GM18505 (cell line): ENCODE measurements at regions not wholly inside any gene's neighbourhood (a gene's known extent, or its start where the extent isn't known, plus 50 kb on each side); places are given as distances from the start of the nearest gene placed in this dataset.
"Not testable (repeated sequence)": the region's sequence is repeated elsewhere in the genome, so short reads cannot be mapped to it uniquely, and the experiment has no call there.

Experiments used
- ATAC-seq: cut with Tn5 transposase; IDR thresholded peaks from one replicate; pipeline ENCODE4 v1.9.1; 2021; ENCODE audit not compliant: unreplicated experiment
- POLR2A ChIP-seq: IDR thresholded peaks from 4 replicates; pipeline ENCODE4 v1.6.1; 2011; ENCODE audit warnings: borderline replicate concordance; ENCODE audit not compliant: insufficient read depth, insufficient read length; ENCODE audit errors: extremely low read depth

DNA sequence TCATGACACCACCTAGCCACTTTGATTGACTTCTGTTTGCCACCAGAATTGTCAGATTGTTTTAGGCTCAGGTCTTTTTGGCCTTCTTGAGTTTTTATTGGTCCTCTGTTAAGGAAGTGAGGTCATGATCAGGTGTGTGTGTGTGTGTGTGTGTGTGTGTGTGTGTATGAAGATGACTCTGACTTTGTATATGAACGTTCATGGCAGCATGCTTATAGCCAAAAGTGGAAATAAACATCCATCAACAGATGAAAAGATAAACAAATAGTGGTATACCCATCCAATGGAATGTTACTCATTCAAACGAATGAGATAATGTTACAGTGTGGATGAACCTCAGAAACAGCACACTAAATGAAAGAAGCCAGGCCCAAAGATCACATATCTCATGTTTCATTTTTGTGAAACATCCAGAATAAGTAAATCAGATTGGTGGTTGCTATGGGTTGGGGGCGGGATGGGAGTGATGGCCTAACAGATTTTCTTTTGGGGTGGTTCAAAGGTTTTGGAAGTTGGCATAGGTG, 258.6 kb downstream of the KTN1 start:
- ATAC-seq, result no peak
- TF ChIP-seq POLR2A, result no peak

DNA sequence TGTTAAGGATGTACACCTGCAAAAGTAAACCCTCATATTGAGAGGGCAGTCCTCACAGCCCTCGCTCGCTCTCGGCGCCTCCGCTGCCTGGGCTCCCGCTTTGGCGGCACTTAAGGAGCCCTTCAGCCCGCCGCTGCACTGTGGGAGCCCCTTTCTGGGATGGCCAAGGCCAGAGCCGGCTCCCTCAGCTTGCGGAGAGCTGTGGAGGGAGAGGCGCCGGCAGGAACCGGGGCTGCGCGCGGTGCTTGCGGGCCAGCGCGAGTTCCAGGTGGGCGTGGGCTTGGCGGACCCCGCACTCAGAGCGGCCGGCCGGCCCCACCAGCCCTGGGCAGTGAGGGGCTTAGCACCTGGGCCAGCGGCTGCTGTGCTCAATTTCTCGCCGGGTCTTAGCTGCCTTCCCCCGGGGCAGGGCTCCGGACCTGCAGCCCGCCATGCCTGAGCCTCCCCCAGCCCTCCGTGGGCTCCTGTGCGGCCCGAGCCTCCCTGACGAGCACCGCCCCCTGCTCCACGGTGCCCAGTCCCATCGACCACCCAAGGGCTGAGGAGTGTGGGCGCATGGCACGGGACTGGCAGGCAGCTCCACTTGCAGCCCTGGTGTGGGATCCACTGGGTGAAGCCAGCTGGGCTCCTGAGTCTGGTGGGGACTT, 259.4 kb downstream of the KTN1 start:
- not testable (repeated sequence) for ATAC-seq

DNA sequence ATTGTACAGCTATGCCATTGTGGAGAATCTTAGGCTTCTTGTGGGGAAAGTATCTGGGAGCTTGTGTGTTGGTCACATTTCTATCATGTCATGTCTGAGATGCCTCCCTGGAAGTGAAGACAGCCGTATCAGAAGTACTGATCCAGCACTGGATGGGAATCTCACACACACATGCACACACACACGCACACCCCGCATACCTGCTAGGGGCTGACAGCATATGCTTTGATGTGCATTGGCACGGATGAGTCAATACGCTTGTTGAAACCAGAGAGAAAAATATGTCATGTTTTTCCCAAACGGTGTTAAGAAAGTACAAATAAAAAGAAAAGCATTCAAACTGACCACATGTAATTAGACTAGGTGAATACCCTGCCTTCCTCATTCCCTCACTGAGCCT, 260.8 kb downstream of the KTN1 start:
- TF ChIP-seq POLR2A, result no peak
- ATAC-seq, result no peak

DNA sequence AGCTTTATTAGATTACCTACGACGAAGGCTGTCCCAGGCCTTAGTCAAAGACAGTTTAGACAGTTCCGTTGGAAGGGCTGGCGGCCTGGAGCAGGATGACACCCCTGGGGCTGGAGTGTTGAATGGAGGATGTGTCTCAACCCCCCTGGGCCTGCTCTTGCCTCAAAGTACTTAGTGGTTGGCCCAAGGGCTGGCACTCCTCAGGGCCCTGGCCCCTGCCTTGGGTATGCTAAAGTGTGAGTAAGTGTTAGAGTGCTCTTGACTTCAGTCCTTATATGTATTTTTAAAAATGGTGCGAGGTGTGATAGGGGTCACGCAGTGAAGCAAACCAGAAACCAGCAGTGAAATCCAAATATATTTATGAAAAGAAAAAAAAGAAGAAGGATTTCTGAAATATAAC, 261.6 kb downstream of the KTN1 start:
- TF ChIP-seq POLR2A, result no peak
- ATAC-seq, result no peak

DNA sequence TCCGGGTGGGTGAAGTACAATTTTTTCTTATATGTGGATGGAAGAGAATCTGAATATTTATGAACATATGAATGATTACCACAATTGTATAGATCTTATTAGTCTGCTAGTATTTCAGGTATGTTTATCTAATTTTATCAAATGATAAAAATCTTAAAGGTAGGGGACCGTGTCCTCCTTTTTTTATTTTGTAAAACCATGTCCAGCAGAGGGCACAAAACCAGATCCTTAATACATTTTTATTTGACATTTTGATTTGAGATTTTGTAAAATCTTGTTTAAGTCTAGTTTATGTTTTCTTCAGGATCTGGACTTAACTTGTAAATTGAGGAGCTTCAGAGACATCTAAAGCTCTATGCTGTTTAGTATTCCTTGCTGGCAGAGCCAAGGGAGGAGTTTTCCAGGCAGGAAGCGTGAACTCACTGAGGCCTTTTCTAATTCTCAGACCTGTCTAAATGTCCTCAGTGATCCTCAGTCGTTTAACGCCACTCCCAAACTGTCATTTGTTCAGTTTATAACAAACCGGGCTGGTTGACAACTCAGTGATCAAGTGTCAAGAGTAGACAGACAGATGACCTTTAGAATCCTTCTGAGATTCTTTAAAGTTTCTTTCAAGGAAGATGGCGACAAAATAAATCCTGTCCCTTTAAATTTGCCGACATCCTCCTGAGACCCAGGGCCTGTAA, 263.9 kb downstream of the KTN1 start:
- no peak for ATAC-seq
- no peak for TF ChIP-seq POLR2A

DNA sequence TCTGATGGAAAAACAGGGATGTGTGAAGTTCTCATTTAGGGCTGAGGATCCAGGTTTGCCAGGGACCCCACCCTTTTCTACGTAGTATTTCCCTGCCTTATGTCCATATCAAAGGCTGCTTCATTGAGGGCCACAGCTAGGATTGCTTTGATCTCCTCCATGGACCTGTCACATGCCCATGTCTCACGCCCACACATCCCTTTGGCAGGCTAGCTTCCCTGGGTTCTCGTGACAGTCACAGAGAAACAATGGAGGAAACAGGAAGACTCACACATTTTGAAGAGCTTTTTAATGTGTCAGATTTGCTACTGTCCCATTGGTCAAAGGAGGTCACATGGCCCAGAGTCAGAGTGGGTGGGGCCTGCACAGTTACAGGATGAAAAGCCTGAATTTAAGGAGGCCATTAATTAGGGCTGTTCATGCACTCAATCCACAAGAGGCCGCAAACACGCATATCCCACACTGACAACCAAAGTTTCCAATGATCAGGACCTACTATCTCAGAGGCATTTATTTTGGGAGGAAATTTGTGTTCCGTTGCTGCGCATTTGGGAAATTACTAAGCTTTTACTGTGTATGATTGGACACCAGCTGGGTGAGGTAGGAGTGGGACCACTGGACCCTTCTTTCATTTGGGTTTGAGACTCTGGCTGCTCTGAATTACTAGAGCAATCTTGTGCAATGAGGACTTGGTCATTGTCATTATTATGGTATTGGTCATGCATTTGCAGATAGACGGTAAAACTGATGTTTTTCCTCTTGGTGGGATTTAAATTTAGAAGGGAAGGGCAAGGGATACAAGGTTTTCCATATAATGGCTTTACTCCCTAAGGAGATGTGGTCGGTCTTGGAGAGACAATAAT, 266.2 kb downstream of the KTN1 start:
- no peak for TF ChIP-seq POLR2A
- no peak for ATAC-seq

DNA sequence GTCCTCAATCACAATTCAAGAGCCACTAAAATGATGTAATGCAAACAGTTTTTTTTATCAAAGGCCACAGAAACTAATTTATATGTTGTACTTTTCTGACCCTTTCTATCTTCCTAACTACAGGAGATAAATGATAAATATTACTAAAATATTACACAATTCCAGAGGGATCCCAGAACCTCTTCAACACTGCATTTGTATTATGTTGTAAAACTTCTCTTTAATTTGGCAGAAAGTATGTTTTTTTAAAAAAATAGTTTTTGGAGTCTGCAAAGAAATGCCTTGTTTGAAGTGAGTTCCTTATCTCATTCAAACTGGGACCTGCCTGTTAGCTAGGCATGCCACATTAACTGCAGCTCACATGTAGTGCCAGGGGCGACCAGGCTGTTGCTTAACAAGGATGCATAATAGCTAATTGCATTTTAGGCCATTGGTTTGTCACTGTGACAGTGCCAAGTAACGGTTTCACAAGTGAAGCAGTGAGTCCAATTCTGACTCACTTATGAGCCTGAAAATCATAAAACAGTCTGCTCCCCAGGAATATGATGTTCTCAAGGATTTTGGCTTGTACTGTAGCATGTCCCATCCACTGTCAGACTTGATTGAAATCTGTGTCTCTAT, 266.9 kb downstream of the KTN1 start:
- no peak for ATAC-seq
- no peak for TF ChIP-seq POLR2A

DNA sequence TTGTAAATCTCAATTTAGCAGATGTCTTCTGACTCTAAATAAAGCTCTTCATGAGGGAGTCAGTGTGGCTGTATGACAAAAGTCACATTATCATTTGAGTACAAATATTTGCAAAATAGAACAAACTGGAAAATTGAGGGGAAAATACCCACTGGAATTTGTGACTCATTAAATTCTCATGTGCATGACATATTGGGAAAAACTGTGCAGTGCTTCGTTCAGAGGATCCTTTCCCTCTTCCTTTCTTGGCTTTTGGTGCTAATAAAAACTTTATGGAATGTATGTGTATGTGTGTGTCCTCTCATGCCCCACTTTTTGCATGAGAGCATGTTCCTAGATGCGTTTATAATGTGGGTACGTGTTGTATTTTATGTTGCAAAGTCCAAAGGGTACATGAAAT, 267.8 kb downstream of the KTN1 start:
- no peak for TF ChIP-seq POLR2A
- no peak for ATAC-seq

DNA sequence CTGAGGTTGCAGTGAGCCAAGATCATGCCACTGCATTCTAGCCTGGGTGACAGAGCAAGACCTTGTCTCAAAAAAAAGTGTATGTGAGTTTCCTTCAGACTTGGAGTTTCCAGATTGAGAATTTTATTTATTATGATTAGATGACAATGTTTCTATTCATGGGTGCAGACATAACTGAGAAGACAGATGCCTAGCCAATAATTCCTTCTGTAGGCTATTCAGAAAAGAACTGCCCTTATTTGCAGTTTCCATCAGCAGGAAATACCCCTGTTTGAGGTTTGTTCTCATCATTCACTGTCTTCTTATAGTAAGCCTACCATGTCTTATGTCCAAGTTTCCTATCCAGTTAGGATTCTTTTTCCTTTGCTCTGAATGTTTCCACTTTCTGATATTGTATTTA, 269.0 kb downstream of the KTN1 start:
- no peak for ATAC-seq
- TF ChIP-seq POLR2A, result no peak

DNA sequence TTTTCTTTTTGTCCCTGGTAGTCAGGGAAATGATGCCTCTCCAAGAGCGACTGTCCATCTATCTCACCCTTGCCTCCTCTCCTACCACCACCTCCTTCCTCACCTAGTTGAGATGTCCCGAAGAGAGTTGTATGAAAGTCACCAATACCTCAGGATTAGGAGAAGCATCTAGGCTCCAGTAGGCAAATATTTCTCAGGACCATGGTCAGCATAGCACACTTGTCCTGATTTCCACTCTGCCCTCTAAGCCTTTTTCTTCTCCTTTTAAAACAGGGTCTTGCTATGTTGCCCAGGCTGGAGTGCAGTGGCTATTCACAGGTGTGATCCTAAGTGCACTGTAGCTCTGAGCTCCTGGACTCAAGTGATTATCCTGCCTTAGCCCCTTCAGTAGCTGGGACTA, 268.4 kb upstream of the PELI2 start:
- no peak for ATAC-seq
- no peak for TF ChIP-seq POLR2A

DNA sequence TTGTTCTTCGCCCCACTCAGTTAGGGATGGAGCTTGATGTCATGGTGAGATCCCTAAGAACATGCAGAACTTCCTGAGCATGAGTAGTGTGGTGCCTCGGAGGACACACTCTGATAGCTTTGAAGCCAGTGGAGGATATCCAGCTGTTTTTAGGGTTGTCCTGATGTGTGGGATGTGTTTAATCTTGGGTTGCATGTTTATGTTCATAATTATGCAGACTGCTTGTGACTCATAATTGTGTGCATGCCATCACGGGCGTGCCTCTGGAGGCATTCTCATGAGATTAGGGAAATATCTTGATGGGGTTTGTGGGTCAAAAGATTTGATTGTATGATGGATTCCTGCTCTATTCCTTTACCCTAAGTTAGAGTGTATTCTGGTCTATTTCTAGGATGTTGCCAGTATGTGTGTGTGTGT, 267.4 kb upstream of the PELI2 start:
- no peak for TF ChIP-seq POLR2A

DNA sequence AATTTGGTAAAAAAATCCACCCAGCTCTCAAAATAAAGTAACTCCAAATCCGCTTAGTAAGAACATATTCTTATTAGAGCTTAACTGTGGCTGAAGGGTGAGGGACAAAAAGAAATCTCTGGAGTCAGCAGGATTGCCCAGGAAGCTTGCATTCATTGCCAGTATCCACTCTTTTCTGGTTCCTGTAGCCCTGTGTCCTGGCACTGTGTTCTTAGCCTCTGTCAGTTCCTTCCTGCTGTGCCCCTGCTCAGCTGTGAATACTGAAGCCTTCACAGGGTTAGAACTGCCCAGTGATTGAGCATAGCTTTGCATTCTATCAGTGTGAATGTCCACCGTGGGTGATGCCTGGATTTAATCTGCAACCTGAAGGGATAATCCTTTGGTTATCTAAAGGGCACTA, 266.9 kb upstream of the PELI2 start:
- TF ChIP-seq POLR2A, result no peak
- ATAC-seq, result no peak

More for the DNA sequence above, 267.4 kb upstream of the PELI2 start:
- no peak for ATAC-seq

DNA sequence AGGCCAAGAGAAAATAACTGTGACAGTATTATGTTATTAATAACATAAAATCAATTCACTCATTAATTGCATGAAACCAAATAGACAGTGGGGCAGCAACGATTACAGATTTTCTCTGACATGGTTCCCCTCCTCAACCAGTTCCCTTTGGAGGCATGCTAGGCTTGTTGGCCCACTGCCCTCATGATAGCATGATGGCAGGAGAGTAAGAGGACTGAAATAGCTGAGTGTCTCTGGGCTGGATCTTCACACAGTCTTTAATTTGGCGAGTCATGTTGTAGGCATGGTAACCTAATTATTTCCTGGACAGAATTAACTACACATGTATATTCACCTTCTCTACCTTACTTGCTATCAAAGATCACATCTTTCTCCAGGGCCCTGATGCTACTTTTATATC, 266.2 kb upstream of the PELI2 start:
- ATAC-seq, result no peak
- no peak for TF ChIP-seq POLR2A

DNA sequence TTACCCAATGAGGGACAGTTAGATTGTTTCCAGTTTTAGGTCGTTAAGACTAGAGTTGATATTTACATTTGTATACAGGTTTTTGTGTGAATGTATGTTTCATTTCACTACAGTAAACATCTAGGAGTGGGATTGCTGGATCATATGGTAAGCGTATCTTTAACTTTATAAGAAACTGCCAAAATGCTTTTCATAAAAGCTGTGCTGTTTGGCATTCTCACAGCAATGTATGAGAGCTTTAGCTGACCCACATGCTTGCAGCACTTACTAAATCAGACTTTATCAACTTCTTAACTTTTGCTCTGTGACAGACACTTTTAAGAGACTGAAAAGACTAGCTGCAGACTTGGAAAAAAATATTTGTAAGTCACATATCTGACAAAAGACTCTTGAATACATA, 262.5 kb upstream of the PELI2 start:
- no peak for ATAC-seq
- TF ChIP-seq POLR2A, result no peak

DNA sequence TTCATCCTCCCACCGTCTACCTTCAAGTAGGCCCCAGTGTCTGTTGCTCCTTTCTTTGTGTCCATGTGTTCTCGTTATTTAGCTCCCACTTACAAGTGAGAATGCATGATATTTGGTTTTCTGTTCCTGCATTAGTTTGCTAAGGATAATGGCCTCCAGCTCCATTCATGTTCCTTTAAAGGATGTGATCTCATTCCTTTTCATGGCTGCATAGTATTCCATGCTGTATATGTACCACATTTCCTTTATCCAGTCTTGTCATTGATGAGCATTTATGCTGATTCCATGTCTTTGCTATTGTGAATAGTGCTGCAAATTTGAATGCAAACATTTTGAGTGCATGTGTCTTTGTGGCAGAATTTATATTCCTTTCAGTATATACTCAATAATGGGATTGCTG, 259.6 kb upstream of the PELI2 start:
- no peak for ATAC-seq
- no peak for TF ChIP-seq POLR2A

DNA sequence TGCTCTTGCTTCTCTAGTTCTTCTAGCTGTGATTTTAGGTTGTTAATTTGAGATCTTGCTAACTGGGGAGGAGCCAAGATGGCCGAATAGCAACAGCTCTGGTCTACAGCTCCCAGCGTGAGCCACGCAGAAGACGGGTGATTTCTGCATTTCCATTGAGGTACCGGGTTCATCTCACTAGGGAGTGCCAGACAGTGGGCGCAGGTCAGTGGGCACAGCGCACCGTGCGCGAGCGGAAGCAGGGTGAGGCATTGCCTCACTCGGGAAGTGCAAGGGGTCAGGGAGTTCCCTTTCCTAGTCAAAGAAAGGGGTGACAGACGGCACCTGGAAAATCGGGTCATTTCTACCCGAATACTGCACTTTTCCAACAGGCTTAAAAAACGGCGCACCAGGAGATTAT, 256.6 kb upstream of the PELI2 start:
- not testable (repeated sequence) for ATAC-seq
